HCT116 (cell line): ENCODE measurements at regions not wholly inside any gene's neighbourhood (a gene's known extent, or its start where the extent isn't known, plus 50 kb on each side); places are given as distances from the start of the nearest gene placed in this dataset.

Source experiments
- ATAC-seq: fragments of 200-7000 bp; cut with Tn5 transposase; 2 replicates; pipeline ENCODE4 v1.9.1; 2020; ENCODE audit warnings: mild to moderate bottlenecking, moderate library complexity
- BruUV-seq: library from RNA; stranded (reverse); fragments of 400-500 nt; replicated peaks from 2 replicates; lab custom pipeline; 2021; lab: Mats Ljungman, UMichigan
- CTCF ChIA-PET: fragments of 300-600 bp; sonication (Branson Sonifier 250); formaldehyde crosslinking; loops from one replicate; lab custom pipeline; 2021; ENCODE audit warnings: antibody characterized with exemption; lab: Charles Lee
- POLR2A ChIA-PET: fragments of 300-600, 350-600 bp; sonication (Branson Sonifier 250); formaldehyde crosslinking; loops from one replicate; lab custom pipeline; 2021; ENCODE audit warnings: antibody characterized with exemption; lab: Charles Lee
- RAD21 ChIA-PET, 2 experiments: fragments of 300-600 bp; sonication (Branson Sonifier 250); formaldehyde crosslinking; loops; one replicate each; lab custom pipeline; 2023; ENCODE audit warnings: low total read pairs in 2 of 2; ENCODE audit not compliant: uncharacterized antibody in 2 of 2, unreplicated experiment in 2 of 2, low non-redundant PET in 1 of 2; lab: Charles Lee
- DNase-seq: peaks from one replicate; pipeline ENCODE4 v3.0.0-alpha.2; 2010; ENCODE audit warnings: low read depth, low spot score
- H2AFZ ChIP-seq: fragments of 200-600 bp; shearing (Covaris generic), sonication (generic); 2 replicates; pipeline ENCODE4 v1.6.1; 2017; ENCODE audit warnings: low read depth, mixed run types, mixed read lengths, antibody characterized with exemption, low read length; ENCODE audit not compliant: poor library complexity, severe bottlenecking
- H3K27ac ChIP-seq: 2 replicates; pipeline ENCODE4 v1.5.1; 2012; ENCODE audit warnings: low read depth, low read length
- H3K27me3 ChIP-seq: fragments of 200-600 bp; sonication (generic); 2 replicates; pipeline ENCODE4 v1.6.1; 2016; ENCODE audit warnings: mixed run types, low read length, mixed read lengths; ENCODE audit not compliant: insufficient read depth
- H3K36me3 ChIP-seq, 2 experiments: fragments of 200-500 bp in 1 of 2; fragments of 200-600 bp in 1 of 2; sonication (Bioruptor generic) in 1 of 2; sonication (generic) in 1 of 2; 2 replicates each; pipeline versions ENCODE4 v1.5.1 to v1.6.1; 2014 to 2016; ENCODE audit warnings: low read length in 2 of 2, inconsistent platforms in 1 of 2, mixed read lengths in 1 of 2, mixed run types in 1 of 2; ENCODE audit not compliant: insufficient read depth in 2 of 2, control insufficient read depth in 1 of 2
- H3K4me1 ChIP-seq, 2 experiments: fragments of 200-600 bp in 1 of 2; sonication (generic) in 1 of 2; 2 replicates each; pipeline versions ENCODE4 v1.5.1 to v1.6.1; 2012 to 2017; ENCODE audit warnings: low read length in 2 of 2, inconsistent platforms in 1 of 2, mild to moderate bottlenecking in 1 of 2, mixed read lengths in 1 of 2, mixed run types in 1 of 2, moderate library complexity in 1 of 2; ENCODE audit not compliant: insufficient read depth in 2 of 2, control insufficient read depth in 1 of 2
- H3K4me2 ChIP-seq: fragments of 200-600 bp; sonication (generic); 2 replicates; pipeline ENCODE4 v1.6.1; 2017; ENCODE audit warnings: mixed run types, low read length, mixed read lengths
- H3K4me3 ChIP-seq, 2 experiments: fragments of 200-600 bp in 1 of 2; sonication (generic) in 1 of 2; replicated peaks in 1 of 2; 2 replicates each; pipeline ENCODE4 v1.5.1; 2011 to 2016; ENCODE audit warnings: low read length in 2 of 2, control low read depth in 1 of 2, low read depth in 1 of 2, mild to moderate bottlenecking in 1 of 2, mixed read lengths in 1 of 2, mixed run types in 1 of 2
- H3K79me2 ChIP-seq: fragments of 200-600 bp; sonication (generic); 2 replicates; pipeline ENCODE4 v1.6.1; 2017; ENCODE audit warnings: mild to moderate bottlenecking, mixed run types, low read length, moderate library complexity, mixed read lengths; ENCODE audit not compliant: insufficient read depth
- H3K9ac ChIP-seq: fragments of 200-600 bp; sonication (generic); 2 replicates; pipeline ENCODE4 v1.6.1; 2016; ENCODE audit warnings: low read length, mixed read lengths
- H3K9me2 ChIP-seq: fragments of 200-600 bp; sonication (generic), shearing (Covaris generic); 2 replicates; pipeline ENCODE4 v1.6.1; 2017; ENCODE audit warnings: mixed run types, mild to moderate bottlenecking, moderate library complexity; ENCODE audit not compliant: insufficient read depth
- H3K9me3 ChIP-seq, 2 experiments: fragments of 200-500 bp in 1 of 2; fragments of 200-600 bp in 1 of 2; sonication (Bioruptor generic) in 1 of 2; sonication (generic) in 1 of 2; 2 replicates each; pipeline ENCODE4 v1.6.1; 2014 to 2017; ENCODE audit warnings: low read length in 2 of 2, mixed read lengths in 2 of 2, inconsistent platforms in 1 of 2, low read depth in 1 of 2, mild to moderate bottlenecking in 1 of 2, mixed run types in 1 of 2, moderate library complexity in 1 of 2; ENCODE audit not compliant: control insufficient read depth in 1 of 2, insufficient read depth in 1 of 2
- H4K20me1 ChIP-seq: fragments of 200-600 bp; sonication (generic), shearing (Covaris generic); 2 replicates; pipeline ENCODE4 v1.6.1; 2017; ENCODE audit warnings: mixed run types, mild to moderate bottlenecking, moderate library complexity; ENCODE audit not compliant: insufficient read depth
- CBX3 ChIP-seq: IDR thresholded peaks from 2 replicates; pipeline ENCODE4 v1.6.1; 2012; ENCODE audit warnings: low read depth
- CEBPB ChIP-seq: IDR thresholded peaks from 2 replicates; pipeline ENCODE4 v1.6.1; 2012; ENCODE audit warnings: low read depth
- CTCF ChIP-seq, 3 experiments: fragments of 200-600 bp in 1 of 3; sonication (generic) in 1 of 3; IDR thresholded peaks in 2 of 3; conservative IDR thresholded peaks in 1 of 3; 2 replicates each; pipeline ENCODE4 v1.5.1; 2012 to 2017; ENCODE audit warnings: low read depth in 2 of 3, low read length in 2 of 3, antibody characterized with exemption in 1 of 3, borderline replicate concordance in 1 of 3, control low read depth in 1 of 3, mild to moderate bottlenecking in 1 of 3, mixed read lengths in 1 of 3, mixed run types in 1 of 3, moderate library complexity in 1 of 3; ENCODE audit not compliant: insufficient read depth in 1 of 3
- EGR1 ChIP-seq: IDR thresholded peaks from 2 replicates; pipeline ENCODE4 v1.6.1; 2012; ENCODE audit warnings: low read depth
- JUND ChIP-seq: IDR thresholded peaks from 2 replicates; pipeline ENCODE4 v1.6.1; 2012
- MAX ChIP-seq: IDR thresholded peaks from 2 replicates; pipeline ENCODE4 v1.6.1; 2012
- POLR2A ChIP-seq: IDR thresholded peaks from 2 replicates; pipeline ENCODE4 v1.7.0; 2011; ENCODE audit warnings: borderline replicate concordance; ENCODE audit not compliant: insufficient read depth, insufficient read length; ENCODE audit errors: extremely low read depth
- POLR2AphosphoS5 ChIP-seq: IDR thresholded peaks from 2 replicates; pipeline ENCODE4 v1.6.1; 2011; ENCODE audit warnings: mild to moderate bottlenecking, low read depth, low read length, moderate library complexity
- RAD21 ChIP-seq: IDR thresholded peaks from 2 replicates; pipeline ENCODE4 v1.6.1; 2012; ENCODE audit warnings: low read depth, mild to moderate bottlenecking
- SP1 ChIP-seq: IDR thresholded peaks from 2 replicates; pipeline ENCODE4 v1.6.1; 2012; ENCODE audit warnings: low read depth
- SRF ChIP-seq: IDR thresholded peaks from 2 replicates; pipeline ENCODE4 v1.6.1; 2012; ENCODE audit warnings: low read depth
- TCF7L2 ChIP-seq: IDR thresholded peaks from 2 replicates; pipeline ENCODE4 v1.7.0; 2011; ENCODE audit warnings: borderline replicate concordance, inconsistent platforms; ENCODE audit not compliant: insufficient read depth, insufficient read length; ENCODE audit errors: extremely low read depth
- YY1 ChIP-seq: IDR thresholded peaks from 2 replicates; pipeline ENCODE4 v1.6.1; 2011; ENCODE audit warnings: low read length, low read depth, moderate library complexity, mild to moderate bottlenecking; ENCODE audit not compliant: insufficient replicate concordance; ENCODE audit errors: extremely low read depth
- ZNF274 ChIP-seq: fragments of 200-500 bp; sonication (Bioruptor generic); IDR thresholded peaks from 2 replicates; pipeline ENCODE4 v1.6.1; 2014; ENCODE audit warnings: mild to moderate bottlenecking, low read depth, low read length, inconsistent platforms
- intact Hi-C: fragments of 100-400 bp; cut with micrococcal nuclease; formaldehyde crosslinking; loops from 2 replicates; pipeline ENCODE4 v1.10.0; 2022
- TF ChIP-seq, protein P1 (sequence below): IDR thresholded peaks from 2 replicates; pipeline ENCODE4 v1.6.1; 2011; ENCODE audit warnings: mild to moderate bottlenecking, low read length, moderate library complexity; ENCODE audit not compliant: insufficient replicate concordance; ENCODE audit errors: extremely low read depth
- TF ChIP-seq, protein P2 (sequence below): IDR thresholded peaks from 2 replicates; pipeline ENCODE4 v1.6.1; 2012; ENCODE audit warnings: low read depth

DNA sequence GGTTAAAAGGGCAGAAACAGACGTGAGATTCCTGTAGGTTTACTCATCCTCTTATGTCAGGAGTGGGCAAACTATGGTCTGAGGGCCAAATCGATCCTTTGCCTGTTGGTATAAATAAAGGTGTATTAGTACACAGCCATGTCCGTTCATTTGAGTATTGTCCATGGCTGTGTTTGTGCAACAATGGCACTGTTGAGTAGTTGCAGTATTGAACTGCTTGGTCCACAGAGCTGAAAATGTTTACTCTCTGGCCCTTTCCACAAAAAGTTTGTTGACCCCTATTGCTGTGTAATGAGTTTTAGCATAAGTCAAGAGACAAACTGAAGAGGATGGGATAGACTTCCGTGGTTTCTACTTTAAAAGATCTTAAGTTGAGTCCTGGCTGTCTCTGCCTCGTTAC, 59.0 kb upstream of the MID1 start:
- no peaks in the 10 kb centered on the region for H3K9me2 ChIP-seq
- ChIA-PET RAD21 (no interaction called here), POLR2A (no interaction called here), CTCF (no interaction called here)
- no peak overlapping the region for H3K4me3 ChIP-seq
- no peaks in the 10 kb centered on the region for H4K20me1 ChIP-seq
- DNase-seq (no peak), ATAC-seq (no peak)
- no peaks in the 10 kb centered on the region for H3K9me3 ChIP-seq
- no peak overlapping the region for H2AFZ ChIP-seq
- H3K79me2 ChIP-seq = no peaks in the 10 kb centered on the region
- no peak overlapping the region for H3K27ac ChIP-seq
- no peaks in the 10 kb centered on the region for H3K4me1 ChIP-seq
- H3K27me3 ChIP-seq = no peaks in the 10 kb centered on the region
- no peaks in the 10 kb centered on the region for H3K36me3 ChIP-seq
- H3K4me2 ChIP-seq = no peak overlapping the region
- BruUV-seq = no TSS peak
- intact Hi-C loops = no loop called here
- no peak for TF ChIP-seq CEBPB
- no peak for TF ChIP-seq TCF7L2
- no peak for TF ChIP-seq EGR1
- no peak for TF ChIP-seq ZNF274
- TF ChIP-seq JUND = no peak
- no peak for TF ChIP-seq RAD21
- TF ChIP-seq CBX3 = no peak
- TF ChIP-seq, protein P1, sequence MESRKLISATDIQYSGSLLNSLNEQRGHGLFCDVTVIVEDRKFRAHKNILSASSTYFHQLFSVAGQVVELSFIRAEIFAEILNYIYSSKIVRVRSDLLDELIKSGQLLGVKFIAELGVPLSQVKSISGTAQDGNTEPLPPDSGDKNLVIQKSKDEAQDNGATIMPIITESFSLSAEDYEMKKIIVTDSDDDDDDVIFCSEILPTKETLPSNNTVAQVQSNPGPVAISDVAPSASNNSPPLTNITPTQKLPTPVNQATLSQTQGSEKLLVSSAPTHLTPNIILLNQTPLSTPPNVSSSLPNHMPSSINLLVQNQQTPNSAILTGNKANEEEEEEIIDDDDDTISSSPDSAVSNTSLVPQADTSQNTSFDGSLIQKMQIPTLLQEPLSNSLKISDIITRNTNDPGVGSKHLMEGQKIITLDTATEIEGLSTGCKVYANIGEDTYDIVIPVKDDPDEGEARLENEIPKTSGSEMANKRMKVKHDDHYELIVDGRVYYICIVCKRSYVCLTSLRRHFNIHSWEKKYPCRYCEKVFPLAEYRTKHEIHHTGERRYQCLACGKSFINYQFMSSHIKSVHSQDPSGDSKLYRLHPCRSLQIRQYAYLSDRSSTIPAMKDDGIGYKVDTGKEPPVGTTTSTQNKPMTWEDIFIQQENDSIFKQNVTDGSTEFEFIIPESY = no peak
- TF ChIP-seq, protein P2, sequence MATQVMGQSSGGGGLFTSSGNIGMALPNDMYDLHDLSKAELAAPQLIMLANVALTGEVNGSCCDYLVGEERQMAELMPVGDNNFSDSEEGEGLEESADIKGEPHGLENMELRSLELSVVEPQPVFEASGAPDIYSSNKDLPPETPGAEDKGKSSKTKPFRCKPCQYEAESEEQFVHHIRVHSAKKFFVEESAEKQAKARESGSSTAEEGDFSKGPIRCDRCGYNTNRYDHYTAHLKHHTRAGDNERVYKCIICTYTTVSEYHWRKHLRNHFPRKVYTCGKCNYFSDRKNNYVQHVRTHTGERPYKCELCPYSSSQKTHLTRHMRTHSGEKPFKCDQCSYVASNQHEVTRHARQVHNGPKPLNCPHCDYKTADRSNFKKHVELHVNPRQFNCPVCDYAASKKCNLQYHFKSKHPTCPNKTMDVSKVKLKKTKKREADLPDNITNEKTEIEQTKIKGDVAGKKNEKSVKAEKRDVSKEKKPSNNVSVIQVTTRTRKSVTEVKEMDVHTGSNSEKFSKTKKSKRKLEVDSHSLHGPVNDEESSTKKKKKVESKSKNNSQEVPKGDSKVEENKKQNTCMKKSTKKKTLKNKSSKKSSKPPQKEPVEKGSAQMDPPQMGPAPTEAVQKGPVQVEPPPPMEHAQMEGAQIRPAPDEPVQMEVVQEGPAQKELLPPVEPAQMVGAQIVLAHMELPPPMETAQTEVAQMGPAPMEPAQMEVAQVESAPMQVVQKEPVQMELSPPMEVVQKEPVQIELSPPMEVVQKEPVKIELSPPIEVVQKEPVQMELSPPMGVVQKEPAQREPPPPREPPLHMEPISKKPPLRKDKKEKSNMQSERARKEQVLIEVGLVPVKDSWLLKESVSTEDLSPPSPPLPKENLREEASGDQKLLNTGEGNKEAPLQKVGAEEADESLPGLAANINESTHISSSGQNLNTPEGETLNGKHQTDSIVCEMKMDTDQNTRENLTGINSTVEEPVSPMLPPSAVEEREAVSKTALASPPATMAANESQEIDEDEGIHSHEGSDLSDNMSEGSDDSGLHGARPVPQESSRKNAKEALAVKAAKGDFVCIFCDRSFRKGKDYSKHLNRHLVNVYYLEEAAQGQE = no peak
- no peak for TF ChIP-seq YY1
- no peak for TF ChIP-seq SP1
- TF ChIP-seq SRF = no peak
- no peak for TF ChIP-seq MAX
- TF ChIP-seq POLR2AphosphoS5 = no peak
- no peak for TF ChIP-seq CTCF (IDR thresholded peaks at IDR 0.05 in 2 of 3, conservative IDR thresholded peaks at IDR 0.05 in 1 of 3; ENCODE audit: borderline replicate concordance in 1 of 3, insufficient read depth in 1 of 3, low read depth in 2 of 3, low read length in 2 of 3)
- no peak for TF ChIP-seq POLR2A
- no peak overlapping the region for H3K9ac ChIP-seq
